Uterus (tissue), 2 donors: ENCODE measurements at regions not wholly inside any gene's neighbourhood (a gene's known extent, or its start where the extent isn't known, plus 50 kb on each side); places are given as distances from the start of the nearest gene placed in this dataset.

Experiments used
- CTCF ChIP-seq, 4 experiments: fragments of 200-600 bp in 2 of 4; fragments of 450-650 bp in 2 of 4; sonication (generic) in 2 of 4; IDR thresholded peaks; one replicate each; pipeline ENCODE4 v1.5.1; 2016 to 2019; ENCODE audit warnings: antibody characterized with exemption in 4 of 4, mild to moderate bottlenecking in 2 of 4, moderate library complexity in 1 of 4
- POLR2A ChIP-seq, 2 donors: fragments of 450-650 bp; IDR thresholded peaks; one replicate each; pipeline ENCODE4 v1.6.1; 2016; ENCODE audit warnings: antibody characterized with exemption in 2 of 2, mild to moderate bottlenecking in 1 of 2, moderate library complexity in 1 of 2

- TF ChIP-seq CTCF (IDR thresholded peaks at IDR 0.05) (no peak), POLR2A (IDR thresholded peaks at IDR 0.05) (no peak)
These were observed 129.1 kb upstream of the FOXK1 start for GRCh38 chr7:4552985-4553384.
